HEK293 (cell line): ENCODE measurements at regions not wholly inside any gene's neighbourhood (a gene's known extent, or its start where the extent isn't known, plus 50 kb on each side); places are given as distances from the start of the nearest gene placed in this dataset.

Experiments used
- CTCF ChIA-PET: fragments of 350-600 bp; formaldehyde crosslinking; extraction: SDS; loops from one replicate; lab custom pipeline; 2021; ENCODE audit warnings: antibody characterized with exemption; lab: Yijun Ruan, JAX
- POLR2A ChIA-PET: fragments of 300-600 bp; formaldehyde crosslinking; extraction: SDS; loops from one replicate; lab custom pipeline; 2020; ENCODE audit warnings: antibody characterized with exemption, inconsistent platforms; lab: Yijun Ruan, JAX
- H3K27ac ChIP-seq: fragments of 200-500 bp; sonication (Bioruptor generic); 2 replicates; pipeline ENCODE4 v1.5.1; 2014; ENCODE audit warnings: low read depth, low read length, control low read depth, inconsistent platforms; ENCODE audit errors: extremely low read depth
- H3K36me3 ChIP-seq, 2 experiments: fragments of 200-500 bp in 1 of 2; sonication (Bioruptor generic) in 1 of 2; 1 replicate in 1 of 2; 2 replicates in 1 of 2; pipeline ENCODE4 v1.5.1; 2014 to 2017; ENCODE audit warnings: inconsistent platforms in 2 of 2, low read length in 2 of 2; ENCODE audit not compliant: control insufficient read depth in 2 of 2, insufficient read depth in 1 of 2
- H3K4me1 ChIP-seq: fragments of 200-500 bp; sonication (Bioruptor generic); 2 replicates; pipeline ENCODE4 v1.5.1; 2014; ENCODE audit warnings: mild to moderate bottlenecking, low read length, inconsistent platforms; ENCODE audit not compliant: control insufficient read depth, insufficient read depth
- H3K4me3 ChIP-seq: 2 replicates; pipeline ENCODE4 v1.5.1; 2011; ENCODE audit warnings: low read depth, mild to moderate bottlenecking, control low read depth, low read length, moderate library complexity
- H3K9me3 ChIP-seq: fragments of 200-500 bp; sonication (Bioruptor generic); 2 replicates; pipeline ENCODE4 v1.5.1; 2014; ENCODE audit warnings: low read depth, low read length, inconsistent platforms; ENCODE audit not compliant: control insufficient read depth, insufficient read depth
- SETDB1 ChIP-seq: IDR thresholded peaks from one replicate; pipeline ENCODE4 v1.6.1; 2017; ENCODE audit warnings: mild to moderate bottlenecking, low read length, moderate library complexity, mixed read lengths; ENCODE audit not compliant: insufficient read length
- TCF7L2 ChIP-seq: IDR thresholded peaks from 2 replicates; pipeline ENCODE4 v1.6.1; 2011; ENCODE audit warnings: low read depth, mild to moderate bottlenecking, inconsistent platforms, low read length, moderate library complexity, borderline replicate concordance
- WT1 ChIP-seq: fragments of 450-650 bp; formaldehyde crosslinking; IDR thresholded peaks from 2 replicates; pipeline ENCODE4 v1.5.1; 2016; ENCODE audit warnings: missing biosample characterization, missing genetic modification characterization
- ZNF350 ChIP-seq: fragments of 450-650 bp; formaldehyde crosslinking; IDR thresholded peaks from 2 replicates; pipeline ENCODE4 v1.5.0; 2017; ENCODE audit warnings: missing biosample characterization, mild to moderate bottlenecking, missing genetic modification characterization
- ZNF416 ChIP-seq: fragments of 450-650 bp; formaldehyde crosslinking; IDR thresholded peaks from 2 replicates; pipeline ENCODE4 v1.5.1; 2016; ENCODE audit warnings: missing biosample characterization, missing genetic modification characterization
- ZNF423 ChIP-seq: fragments of 450-650 bp; formaldehyde crosslinking; IDR thresholded peaks from 2 replicates; pipeline ENCODE4 v1.5.1; 2016; ENCODE audit warnings: missing biosample characterization, missing genetic modification characterization
- ZNF426 ChIP-seq: fragments of 450-650 bp; formaldehyde crosslinking; IDR thresholded peaks from 2 replicates; pipeline ENCODE4 v1.5.1; 2017; ENCODE audit warnings: missing biosample characterization, missing genetic modification characterization, mild to moderate bottlenecking, inconsistent platforms, moderate library complexity
- ZNF600 ChIP-seq: fragments of 450-650 bp; formaldehyde crosslinking; IDR thresholded peaks from 2 replicates; pipeline ENCODE4 v1.5.1; 2016; ENCODE audit warnings: missing biosample characterization, missing genetic modification characterization
- ZNF660 ChIP-seq: fragments of 450-650 bp; IDR thresholded peaks from 2 replicates; pipeline ENCODE4 v1.5.1; 2018; ENCODE audit warnings: missing biosample characterization, mild to moderate bottlenecking, missing genetic modification characterization
- ZNF76 ChIP-seq: fragments of 450-650 bp; formaldehyde crosslinking; IDR thresholded peaks from 2 replicates; pipeline ENCODE4; 2016; ENCODE audit warnings: low read depth, missing biosample characterization, missing genetic modification characterization, borderline replicate concordance
- ZNF777 ChIP-seq: fragments of 450-650 bp; formaldehyde crosslinking; IDR thresholded peaks from 2 replicates; pipeline ENCODE4 v1.5.1; 2017; ENCODE audit warnings: missing biosample characterization, missing genetic modification characterization, borderline replicate concordance
- TF ChIP-seq, protein P1 (sequence below): fragments of 450-650 bp; formaldehyde crosslinking; IDR thresholded peaks from 2 replicates; pipeline ENCODE4 v1.5.1; 2016; ENCODE audit warnings: missing biosample characterization, missing genetic modification characterization
- TF ChIP-seq, protein P2 (sequence below): fragments of 450-650 bp; formaldehyde crosslinking; IDR thresholded peaks from 2 replicates; pipeline ENCODE4; 2016; ENCODE audit warnings: missing biosample characterization, missing genetic modification characterization
- TF ChIP-seq, protein P3 (sequence below): fragments of 450-650 bp; formaldehyde crosslinking; IDR thresholded peaks from 2 replicates; pipeline ENCODE4 v1.5.1; 2016; ENCODE audit warnings: missing biosample characterization, missing genetic modification characterization, borderline replicate concordance
- TF ChIP-seq, protein P4 (sequence below): fragments of 450-650 bp; formaldehyde crosslinking; optimal IDR thresholded peaks from 2 replicates; pipeline ENCODE3; 2016; ENCODE audit warnings: missing biosample characterization, mild to moderate bottlenecking, missing genetic modification characterization
- TF ChIP-seq, protein P5 (sequence below): fragments of 450-650 bp; formaldehyde crosslinking; IDR thresholded peaks from 2 replicates; pipeline ENCODE4 v1.5.1; 2016; ENCODE audit warnings: missing biosample characterization, missing genetic modification characterization

DNA sequence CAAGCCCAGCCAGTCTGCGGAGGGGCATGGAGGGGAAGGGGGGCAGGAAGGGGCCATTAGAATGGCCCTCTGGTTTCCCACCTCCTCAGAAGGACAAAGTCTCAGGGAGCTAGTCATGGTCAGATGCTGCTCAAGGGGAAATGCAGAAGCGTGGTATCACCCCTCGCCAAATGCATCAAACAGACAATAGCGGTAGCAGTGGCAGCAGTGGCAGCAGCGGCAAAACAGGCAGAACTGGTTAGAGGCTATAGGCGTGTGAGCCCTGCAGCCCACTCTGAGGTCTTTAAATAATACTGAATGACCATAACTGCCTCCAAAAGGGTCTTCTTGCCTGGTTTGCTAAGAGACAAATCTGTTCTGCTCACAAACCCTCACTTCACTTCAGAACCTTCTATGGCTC lies 186.7 kb downstream of the TFAP2C start:
- H3K4me3 ChIP-seq, result no peak overlapping the region
- no peaks in the 10 kb centered on the region for H3K4me1 ChIP-seq
- H3K27ac ChIP-seq, result no peak overlapping the region
- H3K36me3 ChIP-seq, result no peaks in the 10 kb centered on the region
- ChIA-PET CTCF (no interaction called here), POLR2A (no interaction called here)
- no peaks in the 10 kb centered on the region for H3K9me3 ChIP-seq
- TF ChIP-seq ZNF76 (tag by site-specific recombination) (no peak), ZNF777 (no peak), ZNF600 (tag by site-specific recombination) (no peak), ZNF660 (tag by site-specific recombination) (no peak), TCF7L2 (no peak), ZNF423 (tag by site-specific recombination) (no peak), ZNF426 (no peak)
- TF ChIP-seq, protein P1, sequence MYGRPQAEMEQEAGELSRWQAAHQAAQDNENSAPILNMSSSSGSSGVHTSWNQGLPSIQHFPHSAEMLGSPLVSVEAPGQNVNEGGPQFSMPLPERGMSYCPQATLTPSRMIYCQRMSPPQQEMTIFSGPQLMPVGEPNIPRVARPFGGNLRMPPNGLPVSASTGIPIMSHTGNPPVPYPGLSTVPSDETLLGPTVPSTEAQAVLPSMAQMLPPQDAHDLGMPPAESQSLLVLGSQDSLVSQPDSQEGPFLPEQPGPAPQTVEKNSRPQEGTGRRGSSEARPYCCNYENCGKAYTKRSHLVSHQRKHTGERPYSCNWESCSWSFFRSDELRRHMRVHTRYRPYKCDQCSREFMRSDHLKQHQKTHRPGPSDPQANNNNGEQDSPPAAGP, result no peak

DNA sequence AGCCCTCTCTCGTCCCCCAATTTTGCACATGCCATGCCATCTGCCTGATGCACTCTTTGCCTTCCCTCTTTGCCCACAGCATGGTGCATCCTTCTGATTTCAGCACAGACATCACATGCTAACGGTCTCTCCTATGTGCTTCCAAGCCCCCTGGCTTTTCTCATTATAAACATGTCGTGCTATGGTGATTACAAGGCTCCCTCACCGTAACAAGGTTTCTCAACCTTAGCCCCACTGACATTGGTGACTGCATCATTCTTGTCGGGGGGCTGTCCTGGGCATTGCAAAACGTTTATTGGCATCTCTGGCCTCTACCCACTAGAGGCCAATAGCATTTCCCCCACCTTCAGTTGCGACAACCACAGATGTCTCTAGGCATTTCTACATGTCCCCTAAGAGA lies 187.2 kb downstream of the TFAP2C start:
- no peaks in the 10 kb centered on the region for H3K9me3 ChIP-seq
- no peak overlapping the region for H3K27ac ChIP-seq
- CTCF ChIA-PET, result no interaction called here
- no peak overlapping the region for H3K4me3 ChIP-seq
- no peaks in the 10 kb centered on the region for H3K4me1 ChIP-seq
- TF ChIP-seq, protein P2, sequence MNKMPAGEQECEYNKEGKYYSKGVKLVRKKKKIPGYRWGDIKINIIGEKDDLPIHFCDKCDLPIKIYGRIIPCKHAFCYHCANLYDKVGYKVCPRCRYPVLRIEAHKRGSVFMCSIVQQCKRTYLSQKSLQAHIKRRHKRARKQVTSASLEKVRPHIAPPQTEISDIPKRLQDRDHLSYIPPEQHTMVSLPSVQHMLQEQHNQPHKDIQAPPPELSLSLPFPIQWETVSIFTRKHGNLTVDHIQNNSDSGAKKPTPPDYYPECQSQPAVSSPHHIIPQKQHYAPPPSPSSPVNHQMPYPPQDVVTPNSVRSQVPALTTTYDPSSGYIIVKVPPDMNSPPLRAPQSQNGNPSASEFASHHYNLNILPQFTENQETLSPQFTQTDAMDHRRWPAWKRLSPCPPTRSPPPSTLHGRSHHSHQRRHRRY (tag by site-specific recombination), result no peak
- TF ChIP-seq, protein P3, sequence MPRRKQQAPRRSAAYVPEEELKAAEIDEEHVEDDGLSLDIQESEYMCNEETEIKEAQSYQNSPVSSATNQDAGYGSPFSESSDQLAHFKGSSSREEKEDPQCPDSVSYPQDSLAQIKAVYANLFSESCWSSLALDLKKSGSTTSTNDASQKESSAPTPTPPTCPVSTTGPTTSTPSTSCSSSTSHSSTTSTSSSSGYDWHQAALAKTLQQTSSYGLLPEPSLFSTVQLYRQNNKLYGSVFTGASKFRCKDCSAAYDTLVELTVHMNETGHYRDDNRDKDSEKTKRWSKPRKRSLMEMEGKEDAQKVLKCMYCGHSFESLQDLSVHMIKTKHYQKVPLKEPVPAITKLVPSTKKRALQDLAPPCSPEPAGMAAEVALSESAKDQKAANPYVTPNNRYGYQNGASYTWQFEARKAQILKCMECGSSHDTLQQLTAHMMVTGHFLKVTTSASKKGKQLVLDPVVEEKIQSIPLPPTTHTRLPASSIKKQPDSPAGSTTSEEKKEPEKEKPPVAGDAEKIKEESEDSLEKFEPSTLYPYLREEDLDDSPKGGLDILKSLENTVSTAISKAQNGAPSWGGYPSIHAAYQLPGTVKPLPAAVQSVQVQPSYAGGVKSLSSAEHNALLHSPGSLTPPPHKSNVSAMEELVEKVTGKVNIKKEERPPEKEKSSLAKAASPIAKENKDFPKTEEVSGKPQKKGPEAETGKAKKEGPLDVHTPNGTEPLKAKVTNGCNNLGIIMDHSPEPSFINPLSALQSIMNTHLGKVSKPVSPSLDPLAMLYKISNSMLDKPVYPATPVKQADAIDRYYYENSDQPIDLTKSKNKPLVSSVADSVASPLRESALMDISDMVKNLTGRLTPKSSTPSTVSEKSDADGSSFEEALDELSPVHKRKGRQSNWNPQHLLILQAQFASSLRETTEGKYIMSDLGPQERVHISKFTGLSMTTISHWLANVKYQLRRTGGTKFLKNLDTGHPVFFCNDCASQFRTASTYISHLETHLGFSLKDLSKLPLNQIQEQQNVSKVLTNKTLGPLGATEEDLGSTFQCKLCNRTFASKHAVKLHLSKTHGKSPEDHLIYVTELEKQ (tag by site-specific recombination), result no peak
- no peak for TF ChIP-seq ZNF350 (tag by site-specific recombination)
- POLR2A ChIA-PET, result no interaction called here
- H3K36me3 ChIP-seq, result no peaks in the 10 kb centered on the region

DNA sequence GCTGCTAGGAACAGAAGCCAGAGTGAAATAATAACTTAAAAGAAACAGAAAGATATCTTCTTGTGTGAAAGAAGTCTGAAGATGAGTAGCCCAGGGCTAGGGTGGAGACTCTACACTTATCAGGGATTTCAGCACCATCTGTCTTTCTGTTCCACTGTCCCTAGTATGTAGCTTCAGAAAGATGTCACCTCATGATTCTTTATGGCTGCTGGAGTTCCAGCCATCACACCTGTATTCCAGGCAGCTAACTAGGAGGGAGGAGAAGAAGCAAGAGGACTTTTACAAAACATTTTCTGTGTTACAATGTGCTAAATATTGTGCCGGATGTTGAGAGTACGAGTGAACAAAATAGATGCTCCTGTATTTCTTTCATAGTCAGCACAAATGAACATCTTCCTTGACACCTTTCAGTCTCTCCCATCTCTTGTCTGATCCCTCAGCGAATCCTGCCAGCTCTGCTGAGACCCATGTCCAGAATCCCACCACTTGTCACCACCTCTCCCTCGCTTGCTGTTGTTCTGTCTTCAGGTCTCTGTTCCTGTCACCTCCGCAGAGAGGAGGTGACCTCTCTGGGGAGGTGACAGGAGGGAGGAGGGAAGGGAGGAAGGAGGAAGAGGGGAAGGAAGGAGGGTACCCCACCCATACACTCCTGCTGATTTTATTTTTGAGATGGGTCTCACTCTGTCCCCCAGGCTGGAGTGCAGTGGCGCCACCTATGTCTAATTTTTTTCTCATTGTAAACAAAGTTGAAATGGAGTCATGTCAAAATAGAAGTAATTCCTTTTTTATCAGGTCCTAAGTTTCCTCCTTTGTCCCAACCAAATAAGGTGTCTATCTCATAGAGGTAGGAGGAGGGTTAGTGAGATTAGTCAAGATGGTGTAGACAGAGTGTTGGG lies 188.9 kb downstream of the TFAP2C start:
- Histone ChIP-seq H3K36me3 (no peaks in the 10 kb centered on the region), H3K4me1 (no peaks in the 10 kb centered on the region), H3K4me3 (no peak overlapping the region), H3K27ac (no peak overlapping the region), H3K9me3 (no peaks in the 10 kb centered on the region)
- ChIA-PET CTCF (no interaction called here), POLR2A (no interaction called here)
- no peak for TF ChIP-seq ZNF660 (tag by site-specific recombination)
- TF ChIP-seq ZNF416 (tag by site-specific recombination), result no peak
- TF ChIP-seq, protein P4, sequence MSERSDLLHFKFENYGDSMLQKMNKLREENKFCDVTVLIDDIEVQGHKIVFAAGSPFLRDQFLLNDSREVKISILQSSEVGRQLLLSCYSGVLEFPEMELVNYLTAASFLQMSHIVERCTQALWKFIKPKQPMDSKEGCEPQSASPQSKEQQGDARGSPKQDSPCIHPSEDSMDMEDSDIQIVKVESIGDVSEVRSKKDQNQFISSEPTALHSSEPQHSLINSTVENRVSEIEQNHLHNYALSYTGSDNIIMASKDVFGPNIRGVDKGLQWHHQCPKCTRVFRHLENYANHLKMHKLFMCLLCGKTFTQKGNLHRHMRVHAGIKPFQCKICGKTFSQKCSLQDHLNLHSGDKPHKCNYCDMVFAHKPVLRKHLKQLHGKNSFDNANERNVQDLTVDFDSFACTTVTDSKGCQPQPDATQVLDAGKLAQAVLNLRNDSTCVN (tag by site-specific recombination), result no peak
- no peak for TF ChIP-seq WT1 (tag by site-specific recombination)
- TF ChIP-seq SETDB1, result peak; percentile 70
- TF ChIP-seq, protein P5, sequence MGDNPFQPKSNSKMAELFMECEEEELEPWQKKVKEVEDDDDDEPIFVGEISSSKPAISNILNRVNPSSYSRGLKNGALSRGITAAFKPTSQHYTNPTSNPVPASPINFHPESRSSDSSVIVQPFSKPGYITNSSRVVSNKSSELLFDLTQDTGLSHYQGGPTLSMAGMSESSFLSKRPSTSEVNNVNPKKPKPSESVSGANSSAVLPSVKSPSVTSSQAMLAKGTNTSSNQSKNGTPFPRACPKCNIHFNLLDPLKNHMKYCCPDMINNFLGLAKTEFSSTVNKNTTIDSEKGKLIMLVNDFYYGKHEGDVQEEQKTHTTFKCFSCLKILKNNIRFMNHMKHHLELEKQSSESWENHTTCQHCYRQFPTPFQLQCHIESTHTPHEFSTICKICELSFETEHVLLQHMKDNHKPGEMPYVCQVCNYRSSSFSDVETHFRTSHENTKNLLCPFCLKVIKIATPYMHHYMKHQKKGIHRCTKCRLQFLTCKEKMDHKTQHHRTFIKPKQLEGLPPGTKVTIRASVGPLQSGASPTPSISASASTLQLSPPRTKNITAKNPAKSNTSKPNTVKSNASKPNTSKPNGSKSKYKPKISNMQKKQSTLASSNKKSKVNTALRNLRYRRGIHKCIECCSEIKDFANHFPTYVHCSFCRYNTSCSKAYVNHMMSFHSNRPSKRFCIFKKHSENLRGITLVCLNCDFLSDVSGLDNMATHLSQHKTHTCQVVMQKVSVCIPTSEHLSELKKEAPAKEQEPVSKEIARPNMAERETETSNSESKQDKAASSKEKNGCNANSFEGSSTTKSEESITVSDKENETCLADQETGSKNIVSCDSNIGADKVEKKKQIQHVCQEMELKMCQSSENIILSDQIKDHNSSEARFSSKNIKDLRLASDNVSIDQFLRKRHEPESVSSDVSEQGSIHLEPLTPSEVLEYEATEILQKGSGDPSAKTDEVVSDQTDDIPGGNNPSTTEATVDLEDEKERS, result 0 out of 2 replicates have a peak, but pooled peaks have one; percentile 54
